Loucy (cell line): ENCODE measurements at regions not wholly inside any gene's neighbourhood (a gene's known extent, or its start where the extent isn't known, plus 50 kb on each side); places are given as distances from the start of the nearest gene placed in this dataset.

Source experiments
- H2AFZ ChIP-seq: fragments of 200-600 bp; sonication (generic); 2 replicates; pipeline ENCODE4 v1.6.0; 2016; ENCODE audit warnings: antibody characterized with exemption, mild to moderate bottlenecking, low read length, moderate library complexity
- H3F3A ChIP-seq: fragments of 200-600 bp; 2 replicates; pipeline ENCODE4 v1.6.0; 2016; ENCODE audit warnings: antibody characterized with exemption, low read depth, mild to moderate bottlenecking
- H3K27me3 ChIP-seq: fragments of 200-600 bp; sonication (generic); 2 replicates; pipeline ENCODE4 v1.6.1; 2014; ENCODE audit warnings: low read length, mild to moderate bottlenecking; ENCODE audit not compliant: insufficient read depth, poor library complexity, severe bottlenecking
- H3K36me3 ChIP-seq: fragments of 200-600 bp; sonication (generic); 2 replicates; pipeline ENCODE4 v1.6.1; 2016; ENCODE audit warnings: low read length; ENCODE audit not compliant: insufficient read depth
- H3K4me1 ChIP-seq: fragments of 200-600 bp; sonication (generic); 2 replicates; pipeline ENCODE4 v1.5.1; 2014; ENCODE audit warnings: low read length, mild to moderate bottlenecking; ENCODE audit not compliant: insufficient read depth, poor library complexity, severe bottlenecking
- H3K4me2 ChIP-seq: fragments of 200-600 bp; sonication (generic); 2 replicates; pipeline ENCODE4 v1.6.0; 2014; ENCODE audit warnings: antibody characterized with exemption, low read length, low read depth, mild to moderate bottlenecking; ENCODE audit not compliant: poor library complexity, severe bottlenecking
- H3K4me3 ChIP-seq: fragments of 200-600 bp; sonication (generic); 2 replicates; pipeline ENCODE4 v1.5.1; 2014; ENCODE audit warnings: low read length, mild to moderate bottlenecking, mixed read lengths; ENCODE audit not compliant: poor library complexity, severe bottlenecking
- H3K79me2 ChIP-seq: fragments of 200-600 bp; sonication (generic); 2 replicates; pipeline ENCODE4 v1.6.1; 2014; ENCODE audit warnings: low read length; ENCODE audit not compliant: insufficient read depth
- H3K9ac ChIP-seq: fragments of 200-600 bp; sonication (generic); 2 replicates; pipeline ENCODE4 v1.6.0; 2014; ENCODE audit warnings: mild to moderate bottlenecking, low read depth, low read length, moderate library complexity; ENCODE audit not compliant: poor library complexity, severe bottlenecking
- H3K9me2 ChIP-seq: fragments of 200-600 bp; sonication (generic); replicated peaks from 2 replicates; pipeline ENCODE4 v1.6.1; 2016; ENCODE audit warnings: low read depth, low read length, mixed read lengths
- H3K9me3 ChIP-seq: fragments of 200-600 bp; sonication (generic); 2 replicates; pipeline ENCODE4 v1.6.1; 2014; ENCODE audit warnings: mild to moderate bottlenecking, antibody characterized with exemption, low read length, low read depth; ENCODE audit not compliant: insufficient read depth
- H4K20me1 ChIP-seq: fragments of 200-600 bp; sonication (generic); 2 replicates; pipeline ENCODE4 v1.6.0; 2014; ENCODE audit warnings: antibody characterized with exemption, low read length, mild to moderate bottlenecking; ENCODE audit not compliant: insufficient read depth, poor library complexity, severe bottlenecking
- CTCF ChIP-seq: fragments of 200-600 bp; sonication (generic); conservative IDR thresholded peaks from 2 replicates; pipeline ENCODE4 v1.5.1; 2014; ENCODE audit warnings: mild to moderate bottlenecking, antibody characterized with exemption, low read length
- EZH2phosphoT487 ChIP-seq: fragments of 200-600 bp; IDR thresholded peaks from 2 replicates; pipeline ENCODE4 v1.6.1; 2018; ENCODE audit warnings: antibody characterized with exemption, mild to moderate bottlenecking, moderate library complexity, borderline replicate concordance

GRCh38 chr7:25756601-25757000 lies 395.4 kb upstream of the NFE2L3 start:
- no peak overlapping the region for H3K4me3 ChIP-seq
- no peak overlapping the region for H2AFZ ChIP-seq
- no peaks in the 10 kb centered on the region for H3K9me2 ChIP-seq
- H3K27me3 ChIP-seq, result no peaks in the 10 kb centered on the region
- TF ChIP-seq CTCF (no peak), EZH2phosphoT487 (no peak)
- no peaks in the 10 kb centered on the region for H3K9me3 ChIP-seq
- H3K4me1 ChIP-seq, result no peaks in the 10 kb centered on the region
- H4K20me1 ChIP-seq, result no peaks in the 10 kb centered on the region
- no peak overlapping the region for H3K4me2 ChIP-seq
- H3F3A ChIP-seq, result no peaks in the 10 kb centered on the region
- no peaks in the 10 kb centered on the region for H3K36me3 ChIP-seq
- no peak overlapping the region for H3K9ac ChIP-seq
- no peaks in the 10 kb centered on the region for H3K79me2 ChIP-seq

GRCh38 chr7:25758559-25758958 lies 393.4 kb upstream of the NFE2L3 start:
- H3F3A ChIP-seq, result no peaks in the 10 kb centered on the region
- H4K20me1 ChIP-seq, result no peaks in the 10 kb centered on the region
- no peak overlapping the region for H3K4me2 ChIP-seq
- TF ChIP-seq EZH2phosphoT487 (no peak), CTCF (no peak)
- H3K9me3 ChIP-seq, result no peaks in the 10 kb centered on the region
- no peaks in the 10 kb centered on the region for H3K9me2 ChIP-seq
- H2AFZ ChIP-seq, result no peak overlapping the region
- H3K27me3 ChIP-seq, result no peaks in the 10 kb centered on the region
- no peaks in the 10 kb centered on the region for H3K79me2 ChIP-seq
- no peak overlapping the region for H3K4me3 ChIP-seq
- H3K36me3 ChIP-seq, result no peaks in the 10 kb centered on the region
- H3K4me1 ChIP-seq, result no peaks in the 10 kb centered on the region
- H3K9ac ChIP-seq, result no peak overlapping the region

GRCh38 chr7:25759286-25759685 lies 392.7 kb upstream of the NFE2L3 start:
- Histone ChIP-seq H3K4me1 (no peaks in the 10 kb centered on the region), H3K27me3 (no peaks in the 10 kb centered on the region), H3F3A (no peaks in the 10 kb centered on the region), H3K9me2 (no peaks in the 10 kb centered on the region), H2AFZ (no peak overlapping the region), H3K36me3 (no peaks in the 10 kb centered on the region), H3K4me2 (no peak overlapping the region), H3K79me2 (no peaks in the 10 kb centered on the region), H3K4me3 (no peak overlapping the region), H4K20me1 (no peaks in the 10 kb centered on the region), H3K9me3 (no peaks in the 10 kb centered on the region), H3K9ac (no peak overlapping the region)
- TF ChIP-seq EZH2phosphoT487, result no peak
- TF ChIP-seq CTCF, result no peak
